ENCODE measurements at regions not wholly inside any gene's neighbourhood (a gene's known extent, or its start where the extent isn't known, plus 50 kb on each side); places are given as distances from the start of the nearest gene placed in this dataset.

- intact Hi-C loops (cut with DNase I) = no loop called here
- WGBS, 3 donors = 91 to 99% (median 94%) methylated on average over 3 of the region's 3 CpGs
- Histone ChIP-seq H3K27ac (no peak overlapping the region), H3K27me3 (no peaks in the 10 kb centered on the region), H3K36me3 (no peaks in the 10 kb centered on the region), H3K4me1 (ENCODE audit: insufficient read depth) (no peaks in the 10 kb centered on the region), H3K9me3 (no peaks in the 10 kb centered on the region), H3K4me3 (no peak overlapping the region)
- TF ChIP-seq EP300 (IDR thresholded peaks at IDR 0.05) (no peak), CTCF (IDR thresholded peaks at IDR 0.05) (no peak), POLR2A (IDR thresholded peaks at IDR 0.05) (no peak)
- no peak for DNase-seq
Measured at GRCh38 chr2:238658820-238659219, 189.1 kb upstream of the TWIST2 start.

- intact Hi-C loops (cut with DNase I) = no loop called here
- H3K4me3 ChIP-seq = no peak overlapping the region
- H3K27me3 ChIP-seq = no peaks in the 10 kb centered on the region
- no peaks in the 10 kb centered on the region for H3K36me3 ChIP-seq
- TF ChIP-seq EP300 (IDR thresholded peaks at IDR 0.05) (no peak), CTCF (IDR thresholded peaks at IDR 0.05) (no peak), POLR2A (IDR thresholded peaks at IDR 0.05) (no peak)
- H3K4me1 ChIP-seq (ENCODE audit: insufficient read depth) = no peaks in the 10 kb centered on the region
- no peaks in the 10 kb centered on the region for H3K9me3 ChIP-seq
- H3K27ac ChIP-seq = no peak overlapping the region
- no peak for DNase-seq
- 39 to 49% (median 40%) methylated on average over 6 of the region's 6 CpGs for WGBS, 3 donors
Measured at GRCh38 chr2:238659231-238659630, 188.7 kb upstream of the TWIST2 start.

GRCh38 chr2:238663586-238663985 lies 184.3 kb upstream of the TWIST2 start:
- no peaks in the 10 kb centered on the region for H3K36me3 ChIP-seq
- WGBS, 3 donors = 66 to 83% (median 77%) methylated on average over 9 of the region's 9 CpGs
- no peak for DNase-seq
- H3K4me3 ChIP-seq = no peak overlapping the region
- H3K9me3 ChIP-seq = no peaks in the 10 kb centered on the region
- H3K27ac ChIP-seq = no peak overlapping the region
- H3K4me1 ChIP-seq (ENCODE audit: insufficient read depth) = no peaks in the 10 kb centered on the region
- no peak for TF ChIP-seq CTCF (IDR thresholded peaks at IDR 0.05)
- H3K27me3 ChIP-seq = no peaks in the 10 kb centered on the region
- intact Hi-C loops (cut with DNase I) = no loop called here

GRCh38 chr2:238665919-238666318 lies 182.0 kb upstream of the TWIST2 start:
- Histone ChIP-seq H3K4me3 (no peak overlapping the region), H3K9me3 (no peaks in the 10 kb centered on the region), H3K4me1 (ENCODE audit: insufficient read depth) (no peaks in the 10 kb centered on the region), H3K27me3 (no peaks in the 10 kb centered on the region), H3K27ac (no peak overlapping the region), H3K36me3 (no peaks in the 10 kb centered on the region)
- WGBS, 3 donors = 72 to 82% (median 77%) methylated on average over 3 of the region's 3 CpGs
- intact Hi-C loops (cut with DNase I) = no loop called here
- no peak for DNase-seq
- TF ChIP-seq EP300 (IDR thresholded peaks at IDR 0.05) (no peak), CTCF (IDR thresholded peaks at IDR 0.05) (no peak), POLR2A (IDR thresholded peaks at IDR 0.05) (no peak)

- WGBS, 3 donors = 0 to 76% (median 27%) methylated on average over 1 of the region's 1 CpG
- no peak overlapping the region for H3K27ac ChIP-seq
- no peaks in the 10 kb centered on the region for H3K9me3 ChIP-seq
- H3K27me3 ChIP-seq = no peaks in the 10 kb centered on the region
- TF ChIP-seq CTCF (IDR thresholded peaks at IDR 0.05) = no peak
- TF ChIP-seq EP300 (IDR thresholded peaks at IDR 0.05) = no peak
- TF ChIP-seq POLR2A (IDR thresholded peaks at IDR 0.05) = no peak
- H3K4me3 ChIP-seq = no peak overlapping the region
- H3K4me1 ChIP-seq (ENCODE audit: insufficient read depth) = no peaks in the 10 kb centered on the region
- H3K36me3 ChIP-seq = no peaks in the 10 kb centered on the region
- DNase-seq = no peak
- intact Hi-C loops (cut with DNase I) = no loop called here
Measured at GRCh38 chr2:238666543-238666942, 181.3 kb upstream of the TWIST2 start.

All from ovary (tissue), 7 donors.